ENCODE measurements at regions not wholly inside any gene's neighbourhood (a gene's known extent, or its start where the extent isn't known, plus 50 kb on each side); places are given as distances from the start of the nearest gene placed in this dataset.

GRCh38 chr10:22133749-22134624 is 83.8 kb downstream of the EBLN1 start:
- TF ChIP-seq CTCF (IDR thresholded peaks at IDR 0.05; ENCODE audit: insufficient read depth, low read depth, low read length), result no peak
- TF ChIP-seq EZH2 (IDR thresholded peaks at IDR 0.05; ENCODE audit: insufficient read depth, low read length), result no peak

All from astrocyte (in vitro differentiated cells and primary cell).